HG03095 (cell line): ENCODE measurements at regions not wholly inside any gene's neighbourhood (a gene's known extent, or its start where the extent isn't known, plus 50 kb on each side); places are given as distances from the start of the nearest gene placed in this dataset.

ENCODE experiments used
- ATAC-seq: cut with Tn5 transposase; IDR thresholded peaks from one replicate; pipeline ENCODE4 v1.9.1; 2021; ENCODE audit warnings: moderate library complexity; ENCODE audit not compliant: unreplicated experiment

DNA sequence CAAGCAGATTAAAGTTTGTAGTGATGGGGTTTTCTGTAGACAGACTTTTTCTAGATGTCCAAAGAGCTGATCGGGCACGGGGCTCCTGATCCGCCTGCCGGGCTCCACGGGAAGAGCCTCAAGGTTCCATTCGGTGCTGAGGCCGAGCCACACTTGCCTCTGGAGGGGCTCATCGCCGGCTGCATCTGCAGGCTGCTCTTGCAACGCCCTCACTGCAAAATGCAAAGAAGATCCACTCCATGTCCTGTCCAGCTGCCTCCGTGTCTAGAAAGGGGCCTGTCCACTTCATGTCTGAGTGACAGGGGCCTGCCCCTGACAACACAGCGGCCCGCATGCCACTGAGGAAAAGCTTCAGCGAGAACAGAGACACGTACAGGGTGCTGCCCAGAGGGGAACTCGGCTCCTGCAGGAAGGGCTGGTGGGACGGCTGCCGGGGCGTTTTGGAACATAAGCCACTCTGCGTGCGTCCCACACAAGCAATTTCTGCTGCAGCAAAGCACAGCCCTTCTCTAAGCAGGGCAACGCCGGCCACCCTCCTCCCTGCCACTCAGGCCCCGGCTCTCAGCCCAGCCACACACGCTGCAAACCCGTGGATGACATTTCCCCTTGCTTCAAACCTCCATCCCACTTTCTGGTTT lies 53.6 kb upstream of the CTDP1 start:
- no peak for ATAC-seq

GRCh38 chr18:79626905-79627749 lies 52.5 kb upstream of the CTDP1 start:
- ATAC-seq = no peak

DNA sequence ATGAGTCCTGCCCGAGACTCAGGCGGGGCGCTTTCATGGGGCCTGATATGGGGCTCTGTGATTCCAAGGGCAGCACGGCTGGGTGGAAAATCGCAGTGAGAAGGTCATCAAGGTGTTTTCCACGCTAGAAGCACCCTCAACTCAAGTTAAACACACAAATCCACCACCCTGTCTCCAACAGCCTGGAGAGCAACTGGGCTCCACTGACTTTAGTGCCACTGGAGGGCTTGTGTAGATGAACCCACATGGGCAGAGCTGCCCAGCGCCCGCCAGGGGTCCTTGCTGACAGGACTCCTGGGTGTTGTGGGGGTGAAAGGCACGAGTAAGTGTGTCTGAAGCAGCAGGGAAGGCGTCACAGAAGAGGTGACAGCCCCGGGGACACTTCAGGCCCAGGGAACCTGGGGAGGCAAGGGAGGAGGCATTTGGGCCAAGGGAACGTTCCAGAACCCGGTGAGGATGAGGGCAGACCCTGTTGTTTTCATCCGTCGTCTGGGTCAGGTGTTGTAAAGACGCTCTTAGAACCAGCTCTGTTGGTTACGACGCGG lies 51.8 kb upstream of the CTDP1 start:
- no peak for ATAC-seq

DNA sequence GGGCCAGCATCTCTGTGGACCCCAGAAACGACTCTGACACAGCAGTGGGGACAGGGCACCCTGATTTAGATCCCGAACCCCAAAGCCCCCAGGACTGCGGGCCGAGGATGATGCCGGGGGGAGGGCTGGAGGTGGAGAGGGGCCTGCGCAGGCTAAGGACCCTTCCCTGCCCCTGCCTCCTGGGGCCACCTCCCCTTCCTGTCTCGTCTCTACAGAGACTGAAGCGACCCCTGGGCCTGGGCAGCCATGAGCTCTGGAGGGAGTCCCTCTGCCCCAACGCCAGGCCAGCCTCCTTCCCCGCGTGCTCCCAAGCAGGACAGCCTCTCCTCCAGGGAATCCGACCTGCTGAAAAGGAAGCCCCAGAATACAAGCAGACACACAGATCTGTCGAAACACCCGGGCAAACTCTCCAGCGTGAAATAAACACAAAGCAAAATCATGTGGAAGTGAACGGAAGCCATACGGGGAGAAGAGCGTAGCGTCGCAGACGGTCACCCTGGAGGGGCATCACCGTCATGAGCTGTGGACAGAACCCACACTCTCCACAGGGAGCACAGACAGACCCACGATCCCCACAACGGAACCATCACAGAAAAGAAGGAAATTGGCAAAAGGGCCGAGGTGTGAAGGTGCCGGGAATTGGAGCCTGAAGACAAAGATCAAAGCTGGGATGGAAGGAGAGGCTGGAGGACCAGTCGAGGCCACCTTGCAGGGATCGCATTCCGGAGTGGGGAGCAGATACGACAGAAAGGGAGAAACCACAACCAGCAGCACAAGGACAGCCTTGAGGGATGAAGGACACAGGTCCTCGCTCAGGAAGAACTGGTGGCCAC lies 51.0 kb upstream of the CTDP1 start:
- no peak for ATAC-seq

- no peak for ATAC-seq
Measured at GRCh38 chr18:79629249-79629558, 50.4 kb upstream of the CTDP1 start.

GRCh38 chr18:79629606-79630005 lies 50.0 kb upstream of the CTDP1 start:
- ATAC-seq = no peak
